GM12875 (cell line): ENCODE measurements at regions not wholly inside any gene's neighbourhood (a gene's known extent, or its start where the extent isn't known, plus 50 kb on each side); places are given as distances from the start of the nearest gene placed in this dataset.

Source experiments
- H3K4me3 ChIP-seq: one replicate; pipeline ENCODE4 v1.5.1; 2011; ENCODE audit warnings: low read depth, low read length, control low read depth
- CTCF ChIP-seq: IDR thresholded peaks from 2 replicates; pipeline ENCODE4 v1.5.1; 2011; ENCODE audit warnings: low read depth, mild to moderate bottlenecking, control low read depth, inconsistent platforms, low read length, moderate library complexity, borderline replicate concordance; ENCODE audit not compliant: insufficient read depth

- TF ChIP-seq CTCF, result no peak
- no peak overlapping the region for H3K4me3 ChIP-seq
Measured at GRCh38 chr10:69703766-69704630, 74.0 kb downstream of the FAM241B start.

GRCh38 chr10:69709366-69709941, 79.4 kb downstream of the FAM241B start:
- no peak overlapping the region for H3K4me3 ChIP-seq
- TF ChIP-seq CTCF, result no peak

- no peak for TF ChIP-seq CTCF
- H3K4me3 ChIP-seq, result no peak overlapping the region
Measured at GRCh38 chr10:69710008-69710888, 80.2 kb downstream of the FAM241B start.

GRCh38 chr10:69712342-69712741, 82.3 kb downstream of the FAM241B start:
- H3K4me3 ChIP-seq, result no peak overlapping the region
- no peak for TF ChIP-seq CTCF

- no peak overlapping the region for H3K4me3 ChIP-seq
- no peak for TF ChIP-seq CTCF
Measured at GRCh38 chr10:69714572-69714971, 84.5 kb downstream of the FAM241B start.

GRCh38 chr10:69715156-69715898, 85.3 kb downstream of the FAM241B start:
- no peak overlapping the region for H3K4me3 ChIP-seq
- no peak for TF ChIP-seq CTCF
